PC-3 (cell line): ENCODE measurements at regions not wholly inside any gene's neighbourhood (a gene's known extent, or its start where the extent isn't known, plus 50 kb on each side); places are given as distances from the start of the nearest gene placed in this dataset.

Experiments
- ATAC-seq: fragments of 200-7000 bp; cut with Tn5 transposase; 2 replicates; pipeline ENCODE4 v1.9.1; 2020; ENCODE audit warnings: mild to moderate bottlenecking, moderate library complexity
- BruUV-seq: library from RNA; stranded (reverse); fragments of 400-500 nt; replicated peaks from 2 replicates; lab custom pipeline; 2021; lab: Mats Ljungman, UMichigan
- CTCF ChIA-PET: fragments of 300-600 bp; sonication (Branson Sonifier 250); formaldehyde crosslinking; loops from one replicate; lab custom pipeline; 2022; ENCODE audit warnings: antibody characterized with exemption; lab: Charles Lee
- POLR2A ChIA-PET: fragments of 300-600 bp; sonication (Branson Sonifier 250); formaldehyde crosslinking; loops from one replicate; lab custom pipeline; 2022; ENCODE audit warnings: antibody characterized with exemption; ENCODE audit not compliant: unreplicated experiment; lab: Charles Lee
- DNase-seq: peaks from one replicate; pipeline ENCODE4 v3.0.0-alpha.2; 2015
- H2AFZ ChIP-seq: fragments of 300-600 bp; sonication (generic); 2 replicates; pipeline ENCODE4 v1.6.0; 2016; ENCODE audit warnings: antibody characterized with exemption, low read length
- H3F3A ChIP-seq: fragments of 300-600 bp; sonication (generic); one replicate; pipeline ENCODE4 v1.6.0; 2017; ENCODE audit warnings: antibody characterized with exemption, low read length, control low read depth, mild to moderate bottlenecking; ENCODE audit not compliant: unreplicated experiment
- H3K27ac ChIP-seq: fragments of 300-600 bp; sonication (generic); 2 replicates; pipeline ENCODE4 v1.5.1; 2016; ENCODE audit warnings: mild to moderate bottlenecking, low read length
- H3K27me3 ChIP-seq: fragments of 300-600 bp; sonication (generic); 2 replicates; pipeline ENCODE4 v1.6.1; 2016; ENCODE audit warnings: low read length, mixed read lengths
- H3K36me3 ChIP-seq: fragments of 300-600 bp; sonication (generic); 2 replicates; pipeline ENCODE4 v1.6.1; 2016; ENCODE audit warnings: low read depth, mixed run types, low read length, mixed read lengths
- H3K4me1 ChIP-seq: fragments of 300-600 bp; sonication (generic); 2 replicates; pipeline ENCODE4 v1.5.1; 2016; ENCODE audit warnings: low read length; ENCODE audit not compliant: insufficient read depth
- H3K4me2 ChIP-seq: fragments of 300-600 bp; sonication (generic); 2 replicates; pipeline ENCODE4 v1.6.0; 2016; ENCODE audit warnings: low read length
- H3K4me3 ChIP-seq: fragments of 300-600 bp; sonication (generic); 2 replicates; pipeline ENCODE4 v1.5.1; 2016; ENCODE audit warnings: mild to moderate bottlenecking, low read length, mixed read lengths
- H3K79me2 ChIP-seq: fragments of 300-600 bp; sonication (generic); 2 replicates; pipeline ENCODE4 v1.6.1; 2017; ENCODE audit warnings: low read length, mixed read lengths
- H3K9ac ChIP-seq: fragments of 300-600 bp; sonication (generic); 2 replicates; pipeline ENCODE4 v1.6.0; 2016; ENCODE audit warnings: mild to moderate bottlenecking, low read length
- H3K9me2 ChIP-seq: fragments of 300-600 bp; sonication (generic); replicated peaks from 2 replicates; pipeline ENCODE4 v1.6.1; 2016; ENCODE audit warnings: mixed run types, low read length, mixed read lengths
- H3K9me3 ChIP-seq: fragments of 300-600 bp; sonication (generic); 2 replicates; pipeline ENCODE4 v1.6.1; 2016; ENCODE audit warnings: low read length, mixed read lengths
- H4K20me1 ChIP-seq: fragments of 300-600 bp; sonication (generic); 2 replicates; pipeline ENCODE4 v1.6.1; 2016; ENCODE audit warnings: low read length, mixed read lengths
- EZH2 ChIP-seq: fragments of 300-600 bp; sonication (generic); IDR thresholded peaks from one replicate; pipeline ENCODE4 v1.6.1; 2017; ENCODE audit warnings: antibody characterized with exemption, mild to moderate bottlenecking, low read length; ENCODE audit not compliant: unreplicated experiment
- EZH2phosphoT487 ChIP-seq: fragments of 300-600 bp; sonication (generic); IDR thresholded peaks from 2 replicates; pipeline ENCODE4 v1.6.1; 2018; ENCODE audit warnings: mild to moderate bottlenecking, antibody characterized with exemption, low read length, borderline replicate concordance
- intact Hi-C: fragments of 100-400 bp; cut with micrococcal nuclease; formaldehyde crosslinking; loops from 2 replicates; pipeline ENCODE4 v1.9.0; 2023
- TF ChIP-seq, protein P1 (sequence below): fragments of 300-600 bp; sonication (generic); conservative IDR thresholded peaks from 2 replicates; pipeline ENCODE4 v1.5.1; 2017; ENCODE audit warnings: antibody characterized with exemption, low read depth, mild to moderate bottlenecking, low read length

DNA sequence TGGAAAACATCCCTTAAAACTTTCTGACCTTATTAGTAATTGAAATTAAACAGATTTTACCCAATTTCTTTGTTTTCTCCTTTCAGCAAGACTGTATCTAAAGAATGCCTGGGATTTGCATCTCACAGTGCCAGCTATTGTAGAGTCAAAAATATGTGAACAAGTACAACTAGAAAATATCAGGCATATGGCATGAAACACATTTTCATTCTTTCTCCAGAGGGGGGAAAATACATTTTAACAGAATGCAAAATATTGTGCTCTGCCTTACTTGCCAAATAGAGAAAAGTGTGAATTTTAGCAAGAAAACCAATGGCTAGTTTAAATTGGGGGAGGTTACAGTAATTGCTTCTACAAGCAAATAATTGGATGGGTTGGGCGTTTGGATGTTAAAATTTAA, 366.6 kb upstream of the FIGN start:
- no TSS peak for BruUV-seq
- H3K9ac ChIP-seq, result no peak overlapping the region
- intact Hi-C loops, result no loop called here
- no peaks in the 10 kb centered on the region for H4K20me1 ChIP-seq
- H3K27me3 ChIP-seq, result peaks cover 16% of the 10 kb centered on the region; the same call in 1 of the 2 replicates
- TF ChIP-seq EZH2phosphoT487 (no peak), EZH2 (no peak)
- TF ChIP-seq, protein P1, sequence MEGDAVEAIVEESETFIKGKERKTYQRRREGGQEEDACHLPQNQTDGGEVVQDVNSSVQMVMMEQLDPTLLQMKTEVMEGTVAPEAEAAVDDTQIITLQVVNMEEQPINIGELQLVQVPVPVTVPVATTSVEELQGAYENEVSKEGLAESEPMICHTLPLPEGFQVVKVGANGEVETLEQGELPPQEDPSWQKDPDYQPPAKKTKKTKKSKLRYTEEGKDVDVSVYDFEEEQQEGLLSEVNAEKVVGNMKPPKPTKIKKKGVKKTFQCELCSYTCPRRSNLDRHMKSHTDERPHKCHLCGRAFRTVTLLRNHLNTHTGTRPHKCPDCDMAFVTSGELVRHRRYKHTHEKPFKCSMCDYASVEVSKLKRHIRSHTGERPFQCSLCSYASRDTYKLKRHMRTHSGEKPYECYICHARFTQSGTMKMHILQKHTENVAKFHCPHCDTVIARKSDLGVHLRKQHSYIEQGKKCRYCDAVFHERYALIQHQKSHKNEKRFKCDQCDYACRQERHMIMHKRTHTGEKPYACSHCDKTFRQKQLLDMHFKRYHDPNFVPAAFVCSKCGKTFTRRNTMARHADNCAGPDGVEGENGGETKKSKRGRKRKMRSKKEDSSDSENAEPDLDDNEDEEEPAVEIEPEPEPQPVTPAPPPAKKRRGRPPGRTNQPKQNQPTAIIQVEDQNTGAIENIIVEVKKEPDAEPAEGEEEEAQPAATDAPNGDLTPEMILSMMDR, result no peak
- no peaks in the 10 kb centered on the region for H3K36me3 ChIP-seq
- no peak overlapping the region for H3K4me2 ChIP-seq
- no peaks in the 10 kb centered on the region for H3K79me2 ChIP-seq
- no peak overlapping the region for H3K27ac ChIP-seq
- H3K4me1 ChIP-seq, result no peaks in the 10 kb centered on the region
- no peak overlapping the region for H2AFZ ChIP-seq
- DNase-seq (no peak), ATAC-seq (no peak)
- ChIA-PET POLR2A (no interaction called here), CTCF (no interaction called here)
- no peaks in the 10 kb centered on the region for H3K9me3 ChIP-seq
- H3F3A ChIP-seq, result no peaks in the 10 kb centered on the region
- no peaks in the 10 kb centered on the region for H3K9me2 ChIP-seq
- no peak overlapping the region for H3K4me3 ChIP-seq

DNA sequence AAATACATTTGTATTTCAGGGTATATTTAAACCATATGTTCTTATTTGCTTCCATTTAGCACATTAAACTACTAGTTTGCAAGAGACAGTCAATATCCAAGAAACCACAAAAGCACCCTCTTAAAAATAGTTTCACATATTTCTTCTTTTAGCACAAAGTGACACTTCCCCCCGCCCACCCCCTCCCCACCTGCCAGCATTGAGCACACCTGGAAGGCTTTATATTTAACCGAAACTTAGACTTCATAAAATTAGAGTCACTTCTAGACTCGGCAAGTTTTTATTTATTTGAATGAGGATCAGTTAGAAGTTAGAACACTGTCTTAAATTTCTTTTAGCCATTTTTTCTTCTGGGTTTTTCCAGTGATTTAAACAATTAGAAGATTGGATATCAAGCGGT, 355.9 kb upstream of the FIGN start:
- intact Hi-C loops, result no loop called here
- ATAC-seq (no peak), DNase-seq (no peak)
- Histone ChIP-seq H4K20me1 (no peaks in the 10 kb centered on the region), H3K4me1 (no peaks in the 10 kb centered on the region), H3K27ac (no peak overlapping the region), H3K9me3 (no peaks in the 10 kb centered on the region), H3K79me2 (no peaks in the 10 kb centered on the region), H3K9ac (no peak overlapping the region), H3K4me3 (no peak overlapping the region), H3F3A (no peaks in the 10 kb centered on the region), H3K9me2 (no peaks in the 10 kb centered on the region), H3K27me3 (peaks cover 44% of the 10 kb centered on the region), H3K36me3 (no peaks in the 10 kb centered on the region), H3K4me2 (no peak overlapping the region), H2AFZ (no peak overlapping the region)
- ChIA-PET POLR2A (no interaction called here), CTCF (no interaction called here)
- BruUV-seq, result no TSS peak
- TF ChIP-seq EZH2 (no peak), EZH2phosphoT487 (no peak)
- TF ChIP-seq, protein P1, result no peak

DNA sequence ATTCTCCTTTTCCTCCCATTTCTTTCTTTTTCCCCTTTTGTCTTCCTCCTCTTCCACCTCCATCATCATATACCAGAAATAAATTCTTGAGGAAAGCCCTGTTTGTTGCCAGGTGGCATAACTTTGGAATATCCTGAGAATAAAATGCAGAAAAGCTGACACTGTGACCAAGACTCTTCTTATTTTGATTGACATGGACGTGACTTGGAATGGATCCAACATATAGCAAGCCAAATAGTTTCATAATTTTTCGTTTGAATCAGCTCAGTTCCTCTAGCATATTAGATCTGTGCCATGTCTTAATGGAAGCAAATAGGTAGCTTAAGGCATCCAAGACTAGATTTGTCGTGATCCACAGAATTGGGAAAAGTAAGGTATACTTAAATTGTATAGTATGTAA, 354.7 kb upstream of the FIGN start:
- no peaks in the 10 kb centered on the region for H3K36me3 ChIP-seq
- H4K20me1 ChIP-seq, result no peaks in the 10 kb centered on the region
- no peaks in the 10 kb centered on the region for H3K9me2 ChIP-seq
- H3K9ac ChIP-seq, result no peak overlapping the region
- H3K4me3 ChIP-seq, result no peak overlapping the region
- no peaks in the 10 kb centered on the region for H3K79me2 ChIP-seq
- DNase-seq, result no peak
- no peak overlapping the region for H2AFZ ChIP-seq
- no peaks in the 10 kb centered on the region for H3F3A ChIP-seq
- H3K27ac ChIP-seq, result no peak overlapping the region
- ChIA-PET POLR2A (no interaction called here), CTCF (no interaction called here)
- BruUV-seq, result no TSS peak
- intact Hi-C loops, result no loop called here
- H3K4me1 ChIP-seq, result no peaks in the 10 kb centered on the region
- ATAC-seq, result no peak
- peaks cover 37% of the 10 kb centered on the region for H3K27me3 ChIP-seq
- no peak overlapping the region for H3K4me2 ChIP-seq
- TF ChIP-seq EZH2 (no peak), EZH2phosphoT487 (no peak)
- TF ChIP-seq, protein P1, result no peak
- no peaks in the 10 kb centered on the region for H3K9me3 ChIP-seq
